HG03520 (cell line): ENCODE measurements at regions not wholly inside any gene's neighbourhood (a gene's known extent, or its start where the extent isn't known, plus 50 kb on each side); places are given as distances from the start of the nearest gene placed in this dataset.
"Not testable (repeated sequence)": the region's sequence is repeated elsewhere in the genome, so short reads cannot be mapped to it uniquely, and the experiment has no call there.

ENCODE experiments used
- ATAC-seq: cut with Tn5 transposase; IDR thresholded peaks from one replicate; pipeline ENCODE4 v1.9.1; 2021; ENCODE audit warnings: mild to moderate bottlenecking, moderate library complexity; ENCODE audit not compliant: unreplicated experiment

GRCh38 chr12:126974779-126975178 is 1292.2 kb upstream of the TMEM132C start:
- no peak for ATAC-seq

- no peak for ATAC-seq
These were observed 1290.4 kb upstream of the TMEM132C start for GRCh38 chr12:126976579-126976978.

GRCh38 chr12:126979564-126979963 is 1287.4 kb upstream of the TMEM132C start:
- ATAC-seq: not testable (repeated sequence)

- ATAC-seq: no peak
These were observed 1284.3 kb upstream of the TMEM132C start for GRCh38 chr12:126982707-126983106.

- not testable (repeated sequence) for ATAC-seq
These were observed 1283.2 kb upstream of the TMEM132C start for GRCh38 chr12:126983735-126984134.

- not testable (repeated sequence) for ATAC-seq
These were observed 1281.3 kb upstream of the TMEM132C start for GRCh38 chr12:126985663-126986062.

- no peak for ATAC-seq
These were observed 1277.4 kb upstream of the TMEM132C start for GRCh38 chr12:126989532-126989931.

GRCh38 chr12:126993898-126994297 is 1273.1 kb upstream of the TMEM132C start:
- no peak for ATAC-seq

- ATAC-seq: no peak
These were observed 1272.4 kb upstream of the TMEM132C start for GRCh38 chr12:126994599-126994998.

GRCh38 chr12:126998031-126998430 is 1268.9 kb upstream of the TMEM132C start:
- no peak for ATAC-seq

- ATAC-seq: no peak
These were observed 1268.2 kb upstream of the TMEM132C start for GRCh38 chr12:126998747-126999285.

- ATAC-seq: no peak
These were observed 1267.6 kb upstream of the TMEM132C start for GRCh38 chr12:126999352-126999751.

GRCh38 chr12:127005406-127005805 is 1261.6 kb upstream of the TMEM132C start:
- ATAC-seq: no peak

GRCh38 chr12:127006972-127007371 is 1260.0 kb upstream of the TMEM132C start:
- ATAC-seq: no peak

GRCh38 chr12:127008755-127009403 is 1258.1 kb upstream of the TMEM132C start:
- no peak for ATAC-seq

- no peak for ATAC-seq
These were observed 1254.9 kb upstream of the TMEM132C start for GRCh38 chr12:127012109-127012508.

GRCh38 chr12:127013197-127013596 is 1253.8 kb upstream of the TMEM132C start:
- no peak for ATAC-seq

- no peak for ATAC-seq
These were observed 1252.9 kb upstream of the TMEM132C start for GRCh38 chr12:127014079-127014478.

GRCh38 chr12:127024791-127025190 is 1242.2 kb upstream of the TMEM132C start:
- ATAC-seq: no peak

GRCh38 chr12:127025545-127025944 is 1241.4 kb upstream of the TMEM132C start:
- no peak for ATAC-seq

GRCh38 chr12:127035011-127035879 is 1231.7 kb upstream of the TMEM132C start:
- ATAC-seq: no peak

- no peak for ATAC-seq
These were observed 1228.8 kb upstream of the TMEM132C start for GRCh38 chr12:127038152-127038551.
